Keratinocyte (primary cell): ENCODE measurements at regions not wholly inside any gene's neighbourhood (a gene's known extent, or its start where the extent isn't known, plus 50 kb on each side); places are given as distances from the start of the nearest gene placed in this dataset.

Source experiments
- EZH2 ChIP-seq: IDR thresholded peaks from one replicate; pipeline ENCODE4 v1.6.1; 2012; ENCODE audit warnings: inconsistent platforms, mild to moderate bottlenecking, low read length, moderate library complexity
- TF ChIP-seq, protein P1 (sequence below), 3 experiments: IDR thresholded peaks in 1 of 3; conservative IDR thresholded peaks in 1 of 3; optimal IDR thresholded peaks in 1 of 3; 2 replicates in 2 of 3; 3 replicates in 1 of 3; pipeline versions ENCODE3 to v1.5.1; 2011; ENCODE audit warnings: low read length in 3 of 3, mild to moderate bottlenecking in 3 of 3, moderate library complexity in 2 of 3, control low read depth in 1 of 3, inconsistent platforms in 1 of 3; ENCODE audit not compliant: insufficient read depth in 2 of 3; ENCODE audit errors: extremely low read depth in 1 of 3

- TF ChIP-seq, protein P1, sequence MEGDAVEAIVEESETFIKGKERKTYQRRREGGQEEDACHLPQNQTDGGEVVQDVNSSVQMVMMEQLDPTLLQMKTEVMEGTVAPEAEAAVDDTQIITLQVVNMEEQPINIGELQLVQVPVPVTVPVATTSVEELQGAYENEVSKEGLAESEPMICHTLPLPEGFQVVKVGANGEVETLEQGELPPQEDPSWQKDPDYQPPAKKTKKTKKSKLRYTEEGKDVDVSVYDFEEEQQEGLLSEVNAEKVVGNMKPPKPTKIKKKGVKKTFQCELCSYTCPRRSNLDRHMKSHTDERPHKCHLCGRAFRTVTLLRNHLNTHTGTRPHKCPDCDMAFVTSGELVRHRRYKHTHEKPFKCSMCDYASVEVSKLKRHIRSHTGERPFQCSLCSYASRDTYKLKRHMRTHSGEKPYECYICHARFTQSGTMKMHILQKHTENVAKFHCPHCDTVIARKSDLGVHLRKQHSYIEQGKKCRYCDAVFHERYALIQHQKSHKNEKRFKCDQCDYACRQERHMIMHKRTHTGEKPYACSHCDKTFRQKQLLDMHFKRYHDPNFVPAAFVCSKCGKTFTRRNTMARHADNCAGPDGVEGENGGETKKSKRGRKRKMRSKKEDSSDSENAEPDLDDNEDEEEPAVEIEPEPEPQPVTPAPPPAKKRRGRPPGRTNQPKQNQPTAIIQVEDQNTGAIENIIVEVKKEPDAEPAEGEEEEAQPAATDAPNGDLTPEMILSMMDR (optimal IDR thresholded peaks at IDR 0.05 in 1 of 3, IDR thresholded peaks at IDR 0.05 in 1 of 3, conservative IDR thresholded peaks at IDR 0.05 in 1 of 3; ENCODE audit: extremely low read depth in 1 of 3, insufficient read depth in 2 of 3, low read length in 3 of 3): no peak
- no peak for TF ChIP-seq EZH2
Observed at GRCh38 chr13:66237411-66238062, 992.6 kb downstream of the PCDH9 start.
